HG03575 (cell line): ENCODE measurements at regions not wholly inside any gene's neighbourhood (a gene's known extent, or its start where the extent isn't known, plus 50 kb on each side); places are given as distances from the start of the nearest gene placed in this dataset.

Experiments used
- ATAC-seq: cut with Tn5 transposase; IDR thresholded peaks from one replicate; pipeline ENCODE4 v1.9.1; 2021; ENCODE audit not compliant: unreplicated experiment, insufficient number of reproducible peaks, low FRiP score; ENCODE audit errors: extremely low read depth

DNA sequence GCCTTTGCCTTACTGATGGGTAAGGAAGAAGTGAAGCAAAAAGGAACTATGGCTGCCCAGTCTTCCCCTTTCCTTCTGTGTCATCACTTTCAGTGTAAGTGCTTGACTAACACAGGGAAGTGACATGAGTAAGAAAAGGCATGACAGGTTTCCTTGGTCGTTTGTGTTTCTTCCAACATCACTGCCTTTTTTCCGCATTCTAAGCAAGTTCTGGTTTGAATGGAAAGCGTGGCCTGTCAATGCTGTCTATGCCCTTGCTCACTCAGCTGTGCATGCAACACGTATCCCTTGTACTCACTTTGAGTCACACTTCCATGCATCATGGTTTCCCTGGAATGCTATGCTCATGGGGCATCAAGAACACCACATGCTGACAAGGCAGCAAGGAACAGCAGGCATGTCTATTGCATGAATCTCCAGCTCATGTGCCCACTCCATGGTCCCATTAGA lies 111.8 kb downstream of the OAT start:
- ATAC-seq: no peak

GRCh38 chr10:124306520-124306919 lies 112.2 kb downstream of the OAT start:
- ATAC-seq: no peak

DNA sequence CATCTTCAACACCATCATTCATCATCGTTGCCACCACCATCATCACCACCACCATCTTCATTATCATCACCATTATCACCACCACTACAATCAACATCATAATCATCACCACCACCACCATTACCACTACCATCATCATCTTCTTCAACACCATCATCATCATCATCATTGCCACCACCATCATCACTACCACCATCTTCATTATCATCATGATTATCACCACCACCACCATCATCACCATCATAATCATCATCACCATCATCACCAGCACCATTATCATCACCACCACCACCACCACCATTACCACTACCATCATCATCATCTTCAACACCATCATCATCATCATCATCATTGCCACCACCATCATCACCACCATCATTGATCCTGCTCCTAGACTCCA lies 112.7 kb downstream of the OAT start:
- no peak for ATAC-seq

DNA sequence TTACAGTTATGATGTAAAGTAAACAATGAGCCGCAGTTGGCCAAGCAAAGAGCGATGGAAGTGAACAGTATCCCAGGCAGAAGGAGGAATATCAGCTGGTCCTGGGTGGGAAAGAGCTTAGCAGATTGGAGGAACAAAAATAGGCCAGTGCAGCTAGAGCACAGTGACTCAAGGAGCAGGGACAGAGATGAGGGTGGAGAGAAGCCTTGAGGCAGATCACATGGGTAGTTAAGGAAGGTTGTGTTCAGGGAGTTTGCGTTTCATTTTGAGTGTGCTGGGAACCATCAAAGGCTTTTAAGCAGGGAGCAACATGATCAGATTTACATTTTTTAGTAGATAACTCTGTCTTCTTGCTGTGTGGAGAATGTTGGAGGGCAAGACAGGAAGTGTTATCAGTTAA lies 113.6 kb downstream of the OAT start:
- ATAC-seq: no peak

- ATAC-seq: no peak
Observed at GRCh38 chr10:124303662-124304418, 114.9 kb downstream of the OAT start.

GRCh38 chr10:124302951-124303505 lies 115.7 kb downstream of the OAT start:
- no peak for ATAC-seq

GRCh38 chr10:124301736-124302135 lies 117.0 kb downstream of the OAT start:
- ATAC-seq: no peak

GRCh38 chr10:124300735-124301134 lies 118.0 kb downstream of the OAT start:
- ATAC-seq: no peak

DNA sequence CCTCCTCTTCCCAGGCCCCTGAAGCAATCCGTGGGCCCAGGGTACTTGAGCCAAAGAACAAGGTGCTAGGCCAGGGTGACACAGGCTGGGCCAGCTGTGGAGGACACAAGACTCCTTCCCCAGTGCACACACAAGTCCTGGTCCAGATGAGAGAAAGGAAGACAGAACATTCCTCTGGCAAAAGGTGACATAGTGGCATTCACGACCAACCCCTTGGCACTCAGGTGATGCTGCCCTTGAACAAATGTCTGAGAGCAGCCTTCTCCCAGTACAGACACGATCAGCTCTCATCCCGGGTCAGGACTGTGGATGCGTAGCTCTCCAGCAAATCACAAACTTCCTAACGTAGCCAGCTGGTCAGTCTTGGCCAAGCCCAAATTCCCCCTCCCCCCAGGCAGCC lies 118.5 kb downstream of the OAT start:
- no peak for ATAC-seq

DNA sequence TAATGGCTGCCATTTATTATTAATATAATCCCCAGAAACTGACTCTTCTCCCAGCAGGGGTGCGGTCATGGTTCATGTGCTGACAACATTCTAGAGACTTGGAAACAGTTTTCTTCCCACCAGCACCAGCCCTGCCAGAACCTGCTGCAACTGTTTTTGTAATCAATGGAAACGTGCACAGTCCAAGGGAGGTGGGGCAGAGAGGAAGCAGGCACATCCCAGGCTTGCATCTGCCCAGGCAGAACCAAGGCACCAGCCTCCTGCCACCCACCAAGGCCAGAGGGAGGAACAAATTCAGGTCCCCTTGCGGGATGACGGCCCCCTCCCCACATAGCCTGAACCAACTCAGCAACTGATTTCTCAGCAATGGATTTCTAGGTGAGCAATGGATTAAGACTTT lies 119.0 kb downstream of the OAT start:
- no peak for ATAC-seq

DNA sequence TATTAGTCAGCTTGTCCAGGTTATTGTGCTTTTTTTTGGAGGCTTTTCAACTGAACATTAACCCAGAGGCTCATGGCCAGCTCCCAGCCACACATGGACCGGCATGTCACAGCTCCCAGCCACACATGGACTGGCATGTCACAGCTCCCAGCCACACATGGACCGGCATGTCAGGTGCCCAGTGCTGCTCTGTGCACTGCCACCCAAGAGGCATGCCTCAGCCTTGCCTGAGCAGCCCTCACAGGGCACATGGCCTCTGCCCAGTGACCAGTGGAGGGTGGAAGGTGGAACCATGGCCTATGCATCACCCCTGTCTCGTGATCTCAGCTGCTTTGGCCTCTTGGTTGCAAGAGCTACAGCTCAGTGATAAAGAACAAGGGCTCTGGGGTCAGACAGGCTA lies 119.8 kb downstream of the OAT start:
- no peak for ATAC-seq

- ATAC-seq: no peak
Observed at GRCh38 chr10:124296813-124297788, 121.6 kb downstream of the OAT start.

- no peak for ATAC-seq
Observed at GRCh38 chr10:124296121-124296812, 122.5 kb downstream of the OAT start.

DNA sequence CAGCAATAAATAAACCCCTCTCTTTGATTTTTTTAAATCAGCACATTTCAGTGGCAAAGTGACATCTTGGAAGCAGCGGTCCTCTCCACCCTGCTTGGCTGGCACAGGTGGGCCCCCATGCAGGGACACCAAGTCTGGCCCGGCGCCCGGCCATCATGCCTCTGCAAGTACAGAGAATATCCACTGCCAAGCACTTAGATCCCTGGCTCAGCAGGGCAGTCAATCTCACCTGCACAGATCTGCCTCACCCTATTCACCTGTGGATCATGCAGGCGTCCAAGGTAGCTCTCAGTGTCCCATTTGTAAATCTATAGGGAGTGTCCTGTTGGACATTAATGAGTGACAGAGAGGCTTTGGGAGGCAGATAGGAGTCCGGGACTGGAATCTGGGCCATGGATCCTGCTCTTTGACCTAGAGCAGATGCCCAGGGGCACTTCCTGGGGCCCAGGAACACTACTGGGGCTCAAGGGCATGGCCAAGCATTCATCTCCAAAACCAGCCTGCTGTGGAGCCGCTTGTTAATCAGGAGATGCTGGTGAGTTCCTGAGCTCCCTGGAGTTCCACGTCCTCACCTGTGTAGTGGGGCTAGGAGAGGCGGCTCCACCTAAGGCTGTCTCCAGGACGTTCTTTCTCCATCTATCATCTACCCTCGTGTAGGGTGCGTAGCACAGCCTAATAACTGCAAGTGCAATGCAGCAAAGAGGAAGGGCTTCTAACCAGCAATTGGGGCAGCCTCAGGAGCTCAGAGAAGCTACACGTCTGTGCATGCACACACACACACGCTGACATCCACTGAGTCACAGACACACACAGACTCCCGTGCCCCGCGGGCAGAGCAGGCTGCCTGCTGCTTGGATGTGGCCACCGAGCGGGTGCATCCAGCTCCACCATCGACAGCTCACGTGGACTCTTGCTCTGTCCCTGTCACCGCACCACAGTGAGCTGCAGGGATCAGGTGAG lies 123.6 kb downstream of the OAT start:
- ATAC-seq: no peak

DNA sequence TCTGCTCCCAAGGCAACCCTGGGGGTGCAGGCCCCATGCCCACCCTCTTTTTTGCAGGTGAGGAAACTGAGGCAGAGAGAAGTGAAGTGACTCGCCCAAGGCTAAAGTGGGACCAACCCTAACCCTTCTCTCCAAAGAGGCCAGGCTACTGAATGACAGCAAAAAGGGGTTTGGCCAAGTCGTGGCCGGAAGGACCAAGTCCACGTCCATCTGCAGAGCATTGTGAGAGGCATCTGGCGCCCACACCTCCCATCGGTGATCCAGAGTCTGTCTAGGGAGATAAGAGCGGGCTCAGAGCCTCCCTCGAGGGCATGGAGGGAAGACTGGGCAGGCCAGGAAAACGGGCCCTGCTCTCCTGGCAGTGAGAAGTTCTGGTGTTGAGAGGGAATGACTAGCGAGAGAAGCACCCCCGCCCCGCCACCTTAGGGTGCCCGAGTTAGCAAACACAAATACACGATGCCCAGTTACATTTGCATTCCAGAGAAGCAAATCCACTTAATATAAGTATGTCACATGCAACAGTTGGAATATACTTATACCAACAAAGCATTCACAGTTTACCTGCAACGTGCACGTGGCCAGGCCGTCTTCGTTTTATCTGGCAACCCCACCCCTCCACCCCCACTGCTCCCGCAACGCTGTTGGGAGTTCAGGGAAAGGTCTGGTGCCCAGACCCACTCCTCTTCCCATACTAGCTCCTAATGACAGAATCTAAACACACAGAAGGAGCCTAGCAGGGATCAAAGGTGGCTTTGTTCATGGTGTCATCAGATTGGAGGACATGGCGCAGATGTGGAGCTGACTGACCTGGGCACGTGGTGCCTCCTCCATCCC lies 124.9 kb downstream of the OAT start:
- no peak for ATAC-seq

DNA sequence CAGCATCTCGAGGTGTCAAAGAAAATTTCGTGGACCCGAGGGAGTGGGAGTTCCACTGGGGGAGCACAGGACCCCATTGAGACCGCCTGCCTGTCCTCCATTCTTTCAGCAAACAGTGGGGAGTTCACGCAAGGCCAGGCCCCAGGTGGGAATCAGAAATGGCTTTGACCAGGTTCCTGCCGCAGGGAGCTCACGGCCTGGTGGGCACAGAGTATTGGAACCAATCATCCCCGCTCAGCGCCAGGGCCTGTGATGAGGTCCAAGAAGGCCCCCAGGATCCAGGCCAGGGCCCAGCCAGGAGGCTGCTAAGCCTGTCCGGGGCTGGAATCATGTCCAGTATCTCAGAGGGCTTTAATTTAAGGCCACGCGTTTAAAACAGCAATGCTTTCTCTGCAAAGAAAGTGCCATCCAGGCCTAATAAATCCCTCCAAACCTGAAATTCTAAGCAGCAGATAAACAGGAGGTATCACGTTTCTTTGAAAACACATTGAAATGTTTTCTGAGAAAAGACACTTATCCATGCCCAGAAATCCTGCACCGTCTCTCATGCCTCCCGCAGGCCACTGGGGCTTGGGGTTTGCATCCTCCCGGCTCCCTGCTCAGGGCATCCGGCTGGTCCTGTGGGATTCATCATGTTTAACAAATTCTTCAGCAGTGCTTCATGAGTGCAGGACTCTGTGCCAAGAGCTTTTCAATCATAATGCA lies 125.7 kb downstream of the OAT start:
- ATAC-seq: no peak
